IMR-90 (cell line): ENCODE measurements at regions not wholly inside any gene's neighbourhood (a gene's known extent, or its start where the extent isn't known, plus 50 kb on each side); places are given as distances from the start of the nearest gene placed in this dataset.

Experiments used
- ATAC-seq: fragments of 200-7000 bp; cut with Tn5 transposase; 2 replicates; pipeline ENCODE4 v1.9.1; 2020; ENCODE audit warnings: low read depth, mild to moderate bottlenecking, moderate library complexity
- BruUV-seq: library from RNA; stranded (reverse); fragments of 400-500 nt; replicated peaks from 2 replicates; lab custom pipeline; 2021; lab: Mats Ljungman, UMichigan
- CTCF ChIA-PET: fragments of 300-600 bp; formaldehyde crosslinking; extraction: SDS; loops from one replicate; lab custom pipeline; 2021; ENCODE audit warnings: antibody characterized with exemption; lab: Yijun Ruan, JAX
- POLR2A ChIA-PET: fragments of 300-600 bp; sonication (Branson Sonifier 250); formaldehyde crosslinking; loops from one replicate; lab custom pipeline; 2022; ENCODE audit warnings: antibody characterized with exemption; ENCODE audit not compliant: unreplicated experiment; lab: Charles Lee
- DNase-seq: peaks from one replicate; pipeline ENCODE4 v3.0.0; 2013
- H2AFZ ChIP-seq: replicated peaks from 2 replicates; pipeline ENCODE3; 2013; ENCODE audit warnings: low read length, mild to moderate bottlenecking; ENCODE audit not compliant: poor library complexity
- H2AK5ac ChIP-seq: 2 replicates; pipeline ENCODE4 v1.6.1; 2013; ENCODE audit warnings: low read depth, low read length, inconsistent platforms
- H2AK9ac ChIP-seq: replicated peaks from 2 replicates; pipeline ENCODE3; 2013; ENCODE audit warnings: mild to moderate bottlenecking, low read depth, low read length, moderate library complexity; ENCODE audit not compliant: poor library complexity
- H2BK120ac ChIP-seq: 2 replicates; pipeline ENCODE4 v1.6.1; 2013; ENCODE audit warnings: low read depth, low read length, inconsistent platforms
- H2BK15ac ChIP-seq: 3 replicates; pipeline ENCODE4 v1.6.1; 2013; ENCODE audit warnings: low read depth, low read length, inconsistent platforms
- H2BK20ac ChIP-seq: 2 replicates; pipeline ENCODE4 v1.6.1; 2013; ENCODE audit warnings: low read depth, mild to moderate bottlenecking, inconsistent platforms, low read length, moderate library complexity
- H2BK5ac ChIP-seq: 2 replicates; pipeline ENCODE4 v1.6.1; 2013; ENCODE audit warnings: mild to moderate bottlenecking, low read depth, low read length, inconsistent platforms; ENCODE audit not compliant: poor library complexity, severe bottlenecking
- H3K14ac ChIP-seq: replicated peaks from 2 replicates; pipeline ENCODE4 v1.6.1; 2013; ENCODE audit warnings: low read depth, low read length, inconsistent platforms
- H3K18ac ChIP-seq: 2 replicates; pipeline ENCODE4 v1.6.1; 2013; ENCODE audit warnings: low read depth, low read length, control low read depth
- H3K23ac ChIP-seq: 2 replicates; pipeline ENCODE4 v1.6.1; 2013; ENCODE audit warnings: low read depth, low read length, inconsistent platforms
- H3K27ac ChIP-seq: 2 replicates; pipeline ENCODE4 v1.5.1; 2013; ENCODE audit warnings: mild to moderate bottlenecking, control low read depth, low read length; ENCODE audit not compliant: insufficient read depth
- H3K27me3 ChIP-seq: 2 replicates; pipeline ENCODE4 v1.6.1; 2013; ENCODE audit warnings: low read length; ENCODE audit not compliant: control insufficient read depth, insufficient read depth
- H3K36me3 ChIP-seq: 2 replicates; pipeline ENCODE4 v1.6.1; 2013; ENCODE audit warnings: low read length, mixed read lengths; ENCODE audit not compliant: control insufficient read depth, insufficient read depth
- H3K4ac ChIP-seq: 2 replicates; pipeline ENCODE4 v1.6.1; 2013; ENCODE audit warnings: low read depth, low read length, inconsistent platforms
- H3K4me1 ChIP-seq: 2 replicates; pipeline ENCODE4 v1.6.1; 2013; ENCODE audit warnings: low read length, mixed read lengths; ENCODE audit not compliant: control insufficient read depth, insufficient read depth
- H3K4me2 ChIP-seq: 2 replicates; pipeline ENCODE4 v1.6.1; 2013; ENCODE audit warnings: low read depth, mild to moderate bottlenecking, control low read depth, low read length, moderate library complexity
- H3K4me3 ChIP-seq: 2 replicates; pipeline ENCODE4 v1.5.1; 2013; ENCODE audit warnings: low read depth, mild to moderate bottlenecking, control low read depth, low read length, moderate library complexity; ENCODE audit not compliant: insufficient read depth
- H3K56ac ChIP-seq: 2 replicates; pipeline ENCODE4 v1.6.1; 2013; ENCODE audit warnings: low read length, inconsistent platforms; ENCODE audit not compliant: insufficient read depth; ENCODE audit errors: extremely low read depth
- H3K79me1 ChIP-seq, 2 experiments: 2 replicates each; pipeline ENCODE4 v1.6.1; 2013; ENCODE audit warnings: low read length in 2 of 2, inconsistent platforms in 1 of 2, low read depth in 1 of 2
- H3K9ac ChIP-seq: 2 replicates; pipeline ENCODE4 v1.6.1; 2013; ENCODE audit warnings: low read depth, low read length, control low read depth
- H3K9me1 ChIP-seq: 2 replicates; pipeline ENCODE4 v1.6.1; 2013; ENCODE audit warnings: low read length, inconsistent platforms; ENCODE audit not compliant: insufficient read depth
- H3K9me3 ChIP-seq: 2 replicates; pipeline ENCODE4 v1.6.1; 2013; ENCODE audit warnings: low read length; ENCODE audit not compliant: control insufficient read depth, insufficient read depth
- H4K20me1 ChIP-seq: 2 replicates; pipeline ENCODE4 v1.6.1; 2013; ENCODE audit warnings: low read length, inconsistent platforms; ENCODE audit not compliant: insufficient read depth
- H4K5ac ChIP-seq: 2 replicates; pipeline ENCODE4 v1.6.1; 2013; ENCODE audit warnings: mild to moderate bottlenecking, low read depth, low read length, control low read depth
- H4K8ac ChIP-seq, 2 experiments: 2 replicates each; pipeline ENCODE4 v1.6.1; 2013; ENCODE audit warnings: low read depth in 2 of 2, low read length in 2 of 2, control low read depth in 1 of 2, inconsistent platforms in 1 of 2
- H4K91ac ChIP-seq: 2 replicates; pipeline ENCODE4 v1.6.1; 2013; ENCODE audit warnings: low read depth, low read length, inconsistent platforms; ENCODE audit not compliant: insufficient read depth
- NFE2L2 ChIP-seq: fragments of 150-350 bp; IDR thresholded peaks from 2 replicates; pipeline ENCODE4 v1.6.1; 2016; ENCODE audit warnings: low read depth, mild to moderate bottlenecking, low read length
- POLR2A ChIP-seq: IDR thresholded peaks from 2 replicates; pipeline ENCODE4 v1.6.1; 2012; ENCODE audit warnings: mild to moderate bottlenecking, low read depth, low read length
- RAD21 ChIP-seq: IDR thresholded peaks from 2 replicates; pipeline ENCODE4 v1.6.1; 2012; ENCODE audit warnings: low read length, improper control_type of control experiment
- WGBS, 2 experiments: methylation state at CpG; one replicate each; pipeline versions ENCODE4 v1.1.5 to v1.1.7; 2013; ENCODE audit warnings: missing lambda C conversion rate in 2 of 2; ENCODE audit not compliant: insufficient read length in 1 of 2; ENCODE audit errors: extremely low coverage in 2 of 2; 5-methylcytosine and 5-hydroxymethylcytosine counted together
- dilution Hi-C: fragments of 300-500 bp; cut with HindIII; formaldehyde crosslinking; loops from one replicate; pipeline ENCODE4 v1.14.3; 2018; ENCODE audit warnings: low sequenced_read_pairs; ENCODE audit not compliant: unreplicated experiment
- in situ Hi-C: fragments of 300-500 bp; cut with MboI; formaldehyde crosslinking; loops from 3 replicates; pipeline ENCODE4 v1.14.3; 2019; ENCODE audit warnings: low sequenced_read_pairs, inconsistent platforms, mixed read lengths
- intact Hi-C: fragments of 100-400 bp; cut with micrococcal nuclease; formaldehyde crosslinking; loops from 2 replicates; pipeline ENCODE4 v1.10.0; 2022
- TF ChIP-seq, protein P1 (sequence below): fragments of 150-350 bp; IDR thresholded peaks from 2 replicates; pipeline ENCODE4 v1.6.1; 2016; ENCODE audit warnings: low read depth, mild to moderate bottlenecking, low read length, moderate library complexity, borderline replicate concordance

DNA sequence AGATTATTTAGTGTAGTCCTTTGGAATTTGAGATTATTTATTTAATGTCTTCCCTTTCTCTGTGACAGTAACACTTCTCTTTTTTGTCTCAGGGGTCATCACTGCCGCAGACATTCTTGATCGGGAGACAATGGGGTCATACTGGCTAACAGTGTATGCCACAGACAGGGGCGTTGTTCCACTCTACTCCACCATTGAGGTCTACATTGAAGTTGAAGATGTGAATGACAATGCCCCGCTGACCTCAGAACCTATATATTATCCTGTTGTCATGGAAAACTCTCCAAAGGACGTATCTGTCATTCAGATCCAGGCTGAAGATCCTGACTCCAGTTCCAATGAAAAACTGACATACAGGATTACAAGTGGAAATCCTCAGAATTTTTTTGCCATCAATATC is 299.9 kb downstream of the FAT3 start:
- dilution Hi-C loops: no loop called here
- DNase-seq: no peak

More for the DNA sequence above, 299.9 kb downstream of the FAT3 start:
- Histone ChIP-seq H4K8ac (no peak overlapping the region), H3K14ac (no peak overlapping the region), H4K20me1 (no peaks in the 10 kb centered on the region), H3K27me3 (no peaks in the 10 kb centered on the region), H3K4me1 (no peaks in the 10 kb centered on the region), H3K27ac (no peak overlapping the region), H3K4me2 (no peak overlapping the region), H3K9me3 (no peaks in the 10 kb centered on the region), H2AFZ (no peak overlapping the region), H3K36me3 (no peaks in the 10 kb centered on the region), H2BK20ac (no peak overlapping the region), H3K9ac (no peak overlapping the region), H3K9me1 (no peaks in the 10 kb centered on the region), H4K5ac (no peak overlapping the region), H3K4me3 (no peak overlapping the region), H3K4ac (no peak overlapping the region), H2BK15ac (no peak overlapping the region), H2AK5ac (no peak overlapping the region), H3K79me1 (no peaks in the 10 kb centered on the region), H3K23ac (no peak overlapping the region), H2BK5ac (no peak overlapping the region), H3K56ac (no peak overlapping the region), H3K18ac (no peak overlapping the region), H4K91ac (no peak overlapping the region), H2AK9ac (no peak overlapping the region), H2BK120ac (no peak overlapping the region)
- no CpG with 5 or more reads among the region's 5 CpGs for WGBS, 2 experiments
- in situ Hi-C loops: no loop called here
- no peak for ATAC-seq
- intact Hi-C loops: no loop called here
- no peak for TF ChIP-seq RAD21
- TF ChIP-seq, protein P1, sequence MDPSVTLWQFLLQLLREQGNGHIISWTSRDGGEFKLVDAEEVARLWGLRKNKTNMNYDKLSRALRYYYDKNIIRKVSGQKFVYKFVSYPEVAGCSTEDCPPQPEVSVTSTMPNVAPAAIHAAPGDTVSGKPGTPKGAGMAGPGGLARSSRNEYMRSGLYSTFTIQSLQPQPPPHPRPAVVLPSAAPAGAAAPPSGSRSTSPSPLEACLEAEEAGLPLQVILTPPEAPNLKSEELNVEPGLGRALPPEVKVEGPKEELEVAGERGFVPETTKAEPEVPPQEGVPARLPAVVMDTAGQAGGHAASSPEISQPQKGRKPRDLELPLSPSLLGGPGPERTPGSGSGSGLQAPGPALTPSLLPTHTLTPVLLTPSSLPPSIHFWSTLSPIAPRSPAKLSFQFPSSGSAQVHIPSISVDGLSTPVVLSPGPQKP: no peak
- TF ChIP-seq NFE2L2: no peak
- TF ChIP-seq POLR2A: no peak
- ChIA-PET POLR2A (no interaction called here), CTCF (no interaction called here)
- no TSS peak for BruUV-seq
